Skeletal muscle satellite cell (primary cell): ENCODE measurements at regions not wholly inside any gene's neighbourhood (a gene's known extent, or its start where the extent isn't known, plus 50 kb on each side); places are given as distances from the start of the nearest gene placed in this dataset.

Source experiments
- H3K27me3 ChIP-seq: 2 replicates; pipeline ENCODE4 v1.7.0; 2013; ENCODE audit warnings: low read length; ENCODE audit not compliant: control insufficient read depth, insufficient read depth
- H3K36me3 ChIP-seq: 2 replicates; pipeline ENCODE4 v1.7.0; 2013; ENCODE audit warnings: mild to moderate bottlenecking, control low read depth, low read length; ENCODE audit not compliant: insufficient read depth
- H3K4me1 ChIP-seq: 2 replicates; pipeline ENCODE4 v1.7.0; 2013; ENCODE audit warnings: low read length; ENCODE audit not compliant: control insufficient read depth, insufficient read depth
- H3K4me2 ChIP-seq: 2 replicates; pipeline ENCODE4 v1.7.0; 2013; ENCODE audit warnings: mild to moderate bottlenecking, low read length
- H3K4me3 ChIP-seq: 2 replicates; pipeline ENCODE4 v1.7.0; 2013; ENCODE audit warnings: low read length
- H3K9ac ChIP-seq: 2 replicates; pipeline ENCODE4 v1.7.0; 2013; ENCODE audit warnings: mild to moderate bottlenecking, low read depth, low read length, moderate library complexity
- H3K9me3 ChIP-seq: replicated peaks from 2 replicates; pipeline ENCODE4 v1.7.0; 2013; ENCODE audit warnings: mild to moderate bottlenecking, control low read depth, low read length

- no peak overlapping the region for H3K4me3 ChIP-seq
- H3K4me2 ChIP-seq, result no peak overlapping the region
- H3K4me1 ChIP-seq, result no peaks in the 10 kb centered on the region
- H3K27me3 ChIP-seq, result no peaks in the 10 kb centered on the region
- H3K36me3 ChIP-seq, result no peaks in the 10 kb centered on the region
- no peak overlapping the region for H3K9ac ChIP-seq
- no peaks in the 10 kb centered on the region for H3K9me3 ChIP-seq
These were observed 1349.5 kb downstream of the ADGRL3 start for GRCh38 chr4:62549601-62550000.

DNA sequence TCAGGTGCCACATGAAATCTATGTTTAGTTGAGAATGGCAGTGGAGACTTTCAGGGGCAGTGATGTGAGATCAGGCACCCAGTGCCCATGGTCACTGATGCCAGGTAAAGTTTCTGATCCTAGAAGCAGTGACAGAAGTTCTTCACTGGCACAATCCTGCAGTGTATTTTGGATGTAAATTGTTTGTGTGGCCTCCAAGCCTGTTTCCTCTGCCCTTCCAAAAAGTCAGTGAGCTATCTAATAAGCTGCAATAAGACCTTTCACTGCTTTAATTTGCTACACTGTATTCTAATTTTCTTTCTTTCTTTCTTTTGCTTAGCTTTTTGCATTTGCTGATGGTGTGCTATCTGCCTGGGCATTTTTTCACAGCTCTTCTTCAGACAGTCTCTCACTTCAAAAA, 1348.6 kb downstream of the ADGRL3 start:
- no peak overlapping the region for H3K9ac ChIP-seq
- H3K27me3 ChIP-seq, result no peaks in the 10 kb centered on the region
- no peaks in the 10 kb centered on the region for H3K36me3 ChIP-seq
- no peak overlapping the region for H3K4me3 ChIP-seq
- no peaks in the 10 kb centered on the region for H3K4me1 ChIP-seq
- H3K9me3 ChIP-seq, result no peaks in the 10 kb centered on the region
- no peak overlapping the region for H3K4me2 ChIP-seq

- Histone ChIP-seq H3K4me2 (no peak overlapping the region), H3K4me1 (no peaks in the 10 kb centered on the region), H3K36me3 (no peaks in the 10 kb centered on the region), H3K9me3 (no peaks in the 10 kb centered on the region), H3K27me3 (no peaks in the 10 kb centered on the region), H3K4me3 (no peak overlapping the region), H3K9ac (no peak overlapping the region)
These were observed 1348.0 kb downstream of the ADGRL3 start for GRCh38 chr4:62548108-62548524.

DNA sequence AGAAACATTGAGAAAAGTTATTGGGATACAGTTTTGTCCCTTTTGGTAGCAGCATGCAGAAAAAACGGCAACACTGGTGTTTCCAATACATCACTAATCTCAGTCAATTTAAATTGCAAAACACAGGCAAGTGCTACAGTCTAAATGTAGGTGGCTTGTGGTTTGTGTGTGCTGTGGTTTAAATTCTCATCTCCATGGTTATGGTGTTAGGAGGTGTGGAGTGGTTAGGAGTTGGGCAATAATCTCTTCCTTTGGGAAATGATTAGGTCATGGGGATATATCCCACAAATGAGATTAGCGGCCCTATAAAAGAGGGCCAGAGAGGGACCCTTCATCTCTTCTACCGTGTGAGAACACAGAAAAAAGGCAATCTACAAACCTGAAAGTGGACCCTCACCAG, 1344.3 kb downstream of the ADGRL3 start:
- no peaks in the 10 kb centered on the region for H3K4me1 ChIP-seq
- no peaks in the 10 kb centered on the region for H3K27me3 ChIP-seq
- H3K9me3 ChIP-seq, result no peaks in the 10 kb centered on the region
- H3K36me3 ChIP-seq, result no peaks in the 10 kb centered on the region
- H3K9ac ChIP-seq, result no peak overlapping the region
- H3K4me2 ChIP-seq, result no peak overlapping the region
- H3K4me3 ChIP-seq, result no peak overlapping the region

DNA sequence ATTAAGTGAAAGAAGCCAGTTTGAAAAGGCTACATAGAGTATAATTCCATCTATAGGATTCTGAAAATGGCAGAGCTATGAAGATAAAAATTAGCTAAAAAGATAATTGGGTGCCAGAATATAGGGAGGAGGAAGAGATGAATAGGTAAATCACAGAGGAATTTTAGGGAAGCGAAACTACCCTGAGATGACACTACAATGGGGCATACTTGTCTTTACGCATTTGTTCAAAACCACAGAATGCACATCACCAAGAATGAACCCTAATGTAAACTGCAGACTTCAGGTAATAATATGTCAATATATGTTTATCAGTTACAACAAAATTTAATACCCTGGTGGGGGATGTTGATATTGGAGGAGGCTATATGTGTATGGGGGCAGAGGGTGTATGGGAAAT, 1342.9 kb downstream of the ADGRL3 start:
- no peaks in the 10 kb centered on the region for H3K36me3 ChIP-seq
- no peaks in the 10 kb centered on the region for H3K9me3 ChIP-seq
- no peaks in the 10 kb centered on the region for H3K27me3 ChIP-seq
- H3K4me3 ChIP-seq, result no peak overlapping the region
- no peaks in the 10 kb centered on the region for H3K4me1 ChIP-seq
- no peak overlapping the region for H3K9ac ChIP-seq
- no peak overlapping the region for H3K4me2 ChIP-seq

GRCh38 chr4:62533573-62533972, 1333.4 kb downstream of the ADGRL3 start:
- H3K36me3 ChIP-seq, result no peaks in the 10 kb centered on the region
- no peaks in the 10 kb centered on the region for H3K4me1 ChIP-seq
- no peak overlapping the region for H3K4me2 ChIP-seq
- no peak overlapping the region for H3K4me3 ChIP-seq
- no peaks in the 10 kb centered on the region for H3K9me3 ChIP-seq
- H3K9ac ChIP-seq, result no peak overlapping the region
- H3K27me3 ChIP-seq, result no peaks in the 10 kb centered on the region

DNA sequence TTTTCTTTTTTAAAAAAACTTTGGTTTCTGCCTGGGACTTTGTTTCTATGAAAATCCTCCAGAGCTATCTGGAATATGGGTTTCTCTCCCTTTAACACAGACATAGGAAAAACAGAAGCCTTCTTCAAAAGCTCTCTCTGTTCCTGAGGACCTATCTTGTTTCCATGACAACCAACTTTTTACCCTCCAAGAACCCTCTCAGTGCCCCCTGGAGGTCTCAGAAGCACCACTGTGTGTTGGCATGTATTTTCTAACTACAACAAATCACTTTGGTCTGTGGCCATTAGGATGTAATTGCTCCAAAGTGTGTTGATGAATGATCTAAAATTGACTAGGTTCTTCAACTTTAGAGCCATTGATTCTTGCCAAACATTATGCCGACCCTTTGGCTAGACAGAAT, 1331.6 kb downstream of the ADGRL3 start:
- H3K4me1 ChIP-seq, result no peaks in the 10 kb centered on the region

GRCh38 chr4:62531264-62531663, 1331.1 kb downstream of the ADGRL3 start:
- H3K4me3 ChIP-seq, result no peak overlapping the region
- no peaks in the 10 kb centered on the region for H3K36me3 ChIP-seq
- no peaks in the 10 kb centered on the region for H3K9me3 ChIP-seq
- no peak overlapping the region for H3K9ac ChIP-seq
- no peaks in the 10 kb centered on the region for H3K27me3 ChIP-seq
- no peaks in the 10 kb centered on the region for H3K4me1 ChIP-seq
- H3K4me2 ChIP-seq, result no peak overlapping the region

More for the DNA sequence above, 1331.6 kb downstream of the ADGRL3 start:
- Histone ChIP-seq H3K36me3 (no peaks in the 10 kb centered on the region), H3K9me3 (no peaks in the 10 kb centered on the region), H3K4me3 (no peak overlapping the region), H3K9ac (no peak overlapping the region), H3K27me3 (no peaks in the 10 kb centered on the region), H3K4me2 (no peak overlapping the region)

- H3K9ac ChIP-seq, result no peak overlapping the region
- no peaks in the 10 kb centered on the region for H3K36me3 ChIP-seq
- no peak overlapping the region for H3K4me3 ChIP-seq
- no peaks in the 10 kb centered on the region for H3K4me1 ChIP-seq
- no peaks in the 10 kb centered on the region for H3K27me3 ChIP-seq
- H3K4me2 ChIP-seq, result no peak overlapping the region
- H3K9me3 ChIP-seq, result no peaks in the 10 kb centered on the region
These were observed 1328.7 kb downstream of the ADGRL3 start for GRCh38 chr4:62528874-62529273.

- H3K4me2 ChIP-seq, result no peak overlapping the region
- H3K9ac ChIP-seq, result no peak overlapping the region
- H3K4me3 ChIP-seq, result no peak overlapping the region
- H3K36me3 ChIP-seq, result no peaks in the 10 kb centered on the region
- no peaks in the 10 kb centered on the region for H3K4me1 ChIP-seq
- no peaks in the 10 kb centered on the region for H3K9me3 ChIP-seq
- no peaks in the 10 kb centered on the region for H3K27me3 ChIP-seq
These were observed 1326.5 kb downstream of the ADGRL3 start for GRCh38 chr4:62526671-62527070.

- Histone ChIP-seq H3K27me3 (no peaks in the 10 kb centered on the region), H3K4me1 (no peaks in the 10 kb centered on the region), H3K4me3 (no peak overlapping the region), H3K36me3 (no peaks in the 10 kb centered on the region), H3K9me3 (no peaks in the 10 kb centered on the region), H3K9ac (no peak overlapping the region), H3K4me2 (no peak overlapping the region)
These were observed 1323.1 kb downstream of the ADGRL3 start for GRCh38 chr4:62523256-62523655.

DNA sequence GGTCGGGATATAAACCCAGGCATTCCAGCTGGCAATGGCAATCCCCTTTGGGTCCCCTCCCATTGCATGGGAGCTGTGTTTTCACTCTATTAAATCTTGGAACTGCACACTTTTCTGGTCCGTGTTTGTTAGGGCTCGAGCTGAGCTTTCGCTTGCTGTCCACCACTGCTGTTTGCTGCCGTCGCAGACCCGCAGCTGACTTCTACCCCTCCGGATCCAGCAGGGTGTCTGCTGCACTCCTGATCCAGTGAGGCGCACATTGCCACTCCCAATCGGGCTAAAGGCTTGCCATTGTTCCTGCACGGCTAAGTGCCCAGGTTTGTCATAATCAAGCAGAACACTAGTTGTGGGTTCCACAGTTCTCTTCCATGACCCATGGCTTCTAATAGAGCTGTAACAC, 1322.1 kb downstream of the ADGRL3 start:
- Histone ChIP-seq H3K9ac (no peak overlapping the region), H3K9me3 (no peaks in the 10 kb centered on the region), H3K36me3 (no peaks in the 10 kb centered on the region), H3K27me3 (no peaks in the 10 kb centered on the region), H3K4me2 (no peak overlapping the region), H3K4me3 (no peak overlapping the region), H3K4me1 (no peaks in the 10 kb centered on the region)
